ENCODE measurements at regions not wholly inside any gene's neighbourhood (a gene's known extent, or its start where the extent isn't known, plus 50 kb on each side); places are given as distances from the start of the nearest gene placed in this dataset.

DNA sequence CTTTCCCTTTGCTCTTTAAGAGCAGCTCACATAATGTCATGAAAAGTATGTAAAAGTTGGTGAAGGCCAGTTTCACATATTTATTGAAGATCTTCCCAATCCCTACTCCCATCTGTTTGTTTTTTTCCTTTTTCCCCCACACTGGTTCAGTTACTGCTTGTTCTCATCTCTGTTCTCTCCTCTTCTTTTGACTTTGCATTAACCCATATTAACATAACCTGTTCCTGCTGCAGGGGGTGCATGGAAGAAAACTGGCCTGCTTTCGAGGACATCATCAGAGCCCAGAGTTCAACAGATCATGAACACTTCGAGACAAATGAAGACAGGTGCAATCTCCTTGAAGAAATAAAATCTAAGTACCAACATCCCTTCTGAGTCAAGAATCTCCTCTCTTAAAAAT is 93.3 kb upstream of the FAM3C start:
- TF ChIP-seq SIN3A (IDR thresholded peaks at IDR 0.05; ENCODE audit: borderline replicate concordance, insufficient read depth, low read depth, low read length) (no peak), POLR2AphosphoS5 (IDR thresholded peaks at IDR 0.05; ENCODE audit: low read depth, low read length) (no peak), TCF7L2 (IDR thresholded peaks at IDR 0.05; ENCODE audit: low read depth, low read length) (no peak), CTCF (IDR thresholded peaks at IDR 0.05) (no peak)
- TF ChIP-seq, protein P1, sequence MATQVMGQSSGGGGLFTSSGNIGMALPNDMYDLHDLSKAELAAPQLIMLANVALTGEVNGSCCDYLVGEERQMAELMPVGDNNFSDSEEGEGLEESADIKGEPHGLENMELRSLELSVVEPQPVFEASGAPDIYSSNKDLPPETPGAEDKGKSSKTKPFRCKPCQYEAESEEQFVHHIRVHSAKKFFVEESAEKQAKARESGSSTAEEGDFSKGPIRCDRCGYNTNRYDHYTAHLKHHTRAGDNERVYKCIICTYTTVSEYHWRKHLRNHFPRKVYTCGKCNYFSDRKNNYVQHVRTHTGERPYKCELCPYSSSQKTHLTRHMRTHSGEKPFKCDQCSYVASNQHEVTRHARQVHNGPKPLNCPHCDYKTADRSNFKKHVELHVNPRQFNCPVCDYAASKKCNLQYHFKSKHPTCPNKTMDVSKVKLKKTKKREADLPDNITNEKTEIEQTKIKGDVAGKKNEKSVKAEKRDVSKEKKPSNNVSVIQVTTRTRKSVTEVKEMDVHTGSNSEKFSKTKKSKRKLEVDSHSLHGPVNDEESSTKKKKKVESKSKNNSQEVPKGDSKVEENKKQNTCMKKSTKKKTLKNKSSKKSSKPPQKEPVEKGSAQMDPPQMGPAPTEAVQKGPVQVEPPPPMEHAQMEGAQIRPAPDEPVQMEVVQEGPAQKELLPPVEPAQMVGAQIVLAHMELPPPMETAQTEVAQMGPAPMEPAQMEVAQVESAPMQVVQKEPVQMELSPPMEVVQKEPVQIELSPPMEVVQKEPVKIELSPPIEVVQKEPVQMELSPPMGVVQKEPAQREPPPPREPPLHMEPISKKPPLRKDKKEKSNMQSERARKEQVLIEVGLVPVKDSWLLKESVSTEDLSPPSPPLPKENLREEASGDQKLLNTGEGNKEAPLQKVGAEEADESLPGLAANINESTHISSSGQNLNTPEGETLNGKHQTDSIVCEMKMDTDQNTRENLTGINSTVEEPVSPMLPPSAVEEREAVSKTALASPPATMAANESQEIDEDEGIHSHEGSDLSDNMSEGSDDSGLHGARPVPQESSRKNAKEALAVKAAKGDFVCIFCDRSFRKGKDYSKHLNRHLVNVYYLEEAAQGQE (IDR thresholded peaks at IDR 0.05; ENCODE audit: insufficient read depth in 1 of 2, low read depth in 2 of 2, low read length in 1 of 2): no peak
- Histone ChIP-seq H3K27ac (ENCODE audit: low read length) (no peak overlapping the region), H3K4me1 (ENCODE audit: control insufficient read depth, insufficient read depth, low read length) (no peaks in the 10 kb centered on the region), H3K9me3 (ENCODE audit: control insufficient read depth, insufficient read depth, low read depth, low read length) (no peaks in the 10 kb centered on the region), H3K36me3 (ENCODE audit: control insufficient read depth, insufficient read depth, low read length) (no peaks in the 10 kb centered on the region), H3K4me3 (ENCODE audit: low read depth in 2 of 2, low read length in 2 of 2) (no peak overlapping the region), H3K27me3 (ENCODE audit: control insufficient read depth, insufficient read depth, low read length) (no peaks in the 10 kb centered on the region)
- ATAC-seq (no peak), DNase-seq (ENCODE audit: low read depth, low spot score) (no peak)
- intact Hi-C loops (cut with micrococcal nuclease; ENCODE audit: unreplicated experiment): no loop called here
- BruUV-seq (replicated peaks): no TSS peak
- in situ Hi-C loops (cut with HindIII; ENCODE audit: low pct_unique_long_range_greater_than_20kb, low sequenced_read_pairs): no loop called here
- ChIA-PET CTCF (no interaction called here), POLR2A (no interaction called here)

GRCh38 chr7:121488111-121488650 is 92.1 kb upstream of the FAM3C start:
- intact Hi-C loops (cut with micrococcal nuclease; ENCODE audit: unreplicated experiment): no loop called here
- ChIA-PET POLR2A (no interaction called here), CTCF (no interaction called here)
- H3K27ac ChIP-seq (ENCODE audit: low read length): no peak overlapping the region
- TF ChIP-seq, protein P1 (IDR thresholded peaks at IDR 0.05; ENCODE audit: insufficient read depth in 1 of 2, low read depth in 2 of 2, low read length in 1 of 2): no peak
- no peak for TF ChIP-seq TCF7L2 (IDR thresholded peaks at IDR 0.05; ENCODE audit: low read depth, low read length)
- BruUV-seq (replicated peaks): no TSS peak
- no peak for ATAC-seq
- H3K4me3 ChIP-seq (ENCODE audit: low read depth in 2 of 2, low read length in 2 of 2): no peak overlapping the region
- no peak for DNase-seq (ENCODE audit: low read depth, low spot score)
- H3K9me3 ChIP-seq (ENCODE audit: control insufficient read depth, insufficient read depth, low read depth, low read length): no peaks in the 10 kb centered on the region
- no peaks in the 10 kb centered on the region for H3K4me1 ChIP-seq (ENCODE audit: control insufficient read depth, insufficient read depth, low read length)
- in situ Hi-C loops (cut with HindIII; ENCODE audit: low pct_unique_long_range_greater_than_20kb, low sequenced_read_pairs): no loop called here
- no peaks in the 10 kb centered on the region for H3K27me3 ChIP-seq (ENCODE audit: control insufficient read depth, insufficient read depth, low read length)
- H3K36me3 ChIP-seq (ENCODE audit: control insufficient read depth, insufficient read depth, low read length): no peaks in the 10 kb centered on the region
